HepG2 (cell line): ENCODE measurements at regions not wholly inside any gene's neighbourhood (a gene's known extent, or its start where the extent isn't known, plus 50 kb on each side); places are given as distances from the start of the nearest gene placed in this dataset.

Experiments used
- ARNT ChIP-seq: fragments of 450-650 bp; IDR thresholded peaks from 2 replicates; pipeline ENCODE4 v1.6.1; 2017
- CEBPB ChIP-seq: IDR thresholded peaks from 2 replicates; pipeline ENCODE4 v1.6.1; 2011; ENCODE audit warnings: low read depth, low read length, improper control_type of control experiment, borderline replicate concordance
- GFI1 ChIP-seq: sonication (generic); formaldehyde crosslinking; IDR thresholded peaks from 2 replicates; pipeline ENCODE4 v1.5.0; 2020; ENCODE audit warnings: missing genetic modification reagents, mild to moderate bottlenecking, borderline replicate concordance
- HCFC1 ChIP-seq: fragments of 150-350 bp; IDR thresholded peaks from 2 replicates; pipeline ENCODE4 v1.6.1; 2014; ENCODE audit warnings: low read depth, low read length
- TAF1 ChIP-seq: sonication (generic); formaldehyde crosslinking; IDR thresholded peaks from 2 replicates; pipeline ENCODE4 v1.4.0; 2020; ENCODE audit warnings: missing genetic modification reagents
- TCF7L2 ChIP-seq: IDR thresholded peaks from 2 replicates; pipeline ENCODE4 v1.6.1; 2011; ENCODE audit warnings: mild to moderate bottlenecking, low read depth, low read length, moderate library complexity
- U2AF2 ChIP-seq: fragments of 200-400 bp; formaldehyde crosslinking; IDR thresholded peaks from 2 replicates; pipeline ENCODE4 v1.6.1; 2017; ENCODE audit warnings: low read depth, mild to moderate bottlenecking, low read length
- ZNF335 ChIP-seq: sonication (generic); formaldehyde crosslinking; IDR thresholded peaks from 2 replicates; pipeline ENCODE4 v1.4.0; 2020; ENCODE audit warnings: missing genetic modification reagents
- TF ChIP-seq, protein P1 (sequence below), 2 experiments: IDR thresholded peaks; 2 replicates each; pipeline ENCODE4 v1.6.1; 2011 to 2012; ENCODE audit warnings: low read length in 2 of 2, borderline replicate concordance in 1 of 2, low read depth in 1 of 2, mild to moderate bottlenecking in 1 of 2, moderate library complexity in 1 of 2
- TF ChIP-seq, protein P2 (sequence below): sonication (generic); formaldehyde crosslinking; IDR thresholded peaks from 2 replicates; pipeline ENCODE4 v1.5.0; 2020; ENCODE audit warnings: mild to moderate bottlenecking, missing genetic modification reagents, moderate library complexity

DNA sequence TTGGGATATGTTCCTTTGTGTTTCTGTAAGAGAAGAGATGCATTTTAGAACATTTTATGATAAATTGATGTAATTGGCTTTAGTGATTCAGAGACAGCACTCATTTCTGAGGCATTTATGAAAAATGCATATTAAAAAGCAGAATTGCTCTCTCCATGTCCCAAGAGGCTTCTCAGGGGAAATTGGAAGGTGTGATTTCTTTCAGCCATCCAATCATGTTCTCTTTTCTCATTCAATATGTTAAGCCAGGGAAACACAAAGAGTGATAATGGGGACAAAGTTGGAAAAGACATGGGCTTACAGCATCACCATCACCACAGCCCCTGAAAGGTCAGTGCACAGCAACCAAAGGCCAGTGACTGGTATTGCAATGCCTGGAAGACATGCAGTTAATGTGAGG is 129.9 kb upstream of the COL1A2 start:
- TF ChIP-seq ARNT (no peak), TAF1 (no peak), CEBPB (no peak), ZNF335 (CRISPR knock-in tag) (no peak), TCF7L2 (no peak), HCFC1 (no peak), GFI1 (no peak), U2AF2 (no peak)
- TF ChIP-seq, protein P1, sequence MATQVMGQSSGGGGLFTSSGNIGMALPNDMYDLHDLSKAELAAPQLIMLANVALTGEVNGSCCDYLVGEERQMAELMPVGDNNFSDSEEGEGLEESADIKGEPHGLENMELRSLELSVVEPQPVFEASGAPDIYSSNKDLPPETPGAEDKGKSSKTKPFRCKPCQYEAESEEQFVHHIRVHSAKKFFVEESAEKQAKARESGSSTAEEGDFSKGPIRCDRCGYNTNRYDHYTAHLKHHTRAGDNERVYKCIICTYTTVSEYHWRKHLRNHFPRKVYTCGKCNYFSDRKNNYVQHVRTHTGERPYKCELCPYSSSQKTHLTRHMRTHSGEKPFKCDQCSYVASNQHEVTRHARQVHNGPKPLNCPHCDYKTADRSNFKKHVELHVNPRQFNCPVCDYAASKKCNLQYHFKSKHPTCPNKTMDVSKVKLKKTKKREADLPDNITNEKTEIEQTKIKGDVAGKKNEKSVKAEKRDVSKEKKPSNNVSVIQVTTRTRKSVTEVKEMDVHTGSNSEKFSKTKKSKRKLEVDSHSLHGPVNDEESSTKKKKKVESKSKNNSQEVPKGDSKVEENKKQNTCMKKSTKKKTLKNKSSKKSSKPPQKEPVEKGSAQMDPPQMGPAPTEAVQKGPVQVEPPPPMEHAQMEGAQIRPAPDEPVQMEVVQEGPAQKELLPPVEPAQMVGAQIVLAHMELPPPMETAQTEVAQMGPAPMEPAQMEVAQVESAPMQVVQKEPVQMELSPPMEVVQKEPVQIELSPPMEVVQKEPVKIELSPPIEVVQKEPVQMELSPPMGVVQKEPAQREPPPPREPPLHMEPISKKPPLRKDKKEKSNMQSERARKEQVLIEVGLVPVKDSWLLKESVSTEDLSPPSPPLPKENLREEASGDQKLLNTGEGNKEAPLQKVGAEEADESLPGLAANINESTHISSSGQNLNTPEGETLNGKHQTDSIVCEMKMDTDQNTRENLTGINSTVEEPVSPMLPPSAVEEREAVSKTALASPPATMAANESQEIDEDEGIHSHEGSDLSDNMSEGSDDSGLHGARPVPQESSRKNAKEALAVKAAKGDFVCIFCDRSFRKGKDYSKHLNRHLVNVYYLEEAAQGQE (IDR thresholded peaks at IDR 0.05; ENCODE audit: borderline replicate concordance in 1 of 2, low read depth in 1 of 2, low read length in 2 of 2) = no peak
- TF ChIP-seq, protein P2, sequence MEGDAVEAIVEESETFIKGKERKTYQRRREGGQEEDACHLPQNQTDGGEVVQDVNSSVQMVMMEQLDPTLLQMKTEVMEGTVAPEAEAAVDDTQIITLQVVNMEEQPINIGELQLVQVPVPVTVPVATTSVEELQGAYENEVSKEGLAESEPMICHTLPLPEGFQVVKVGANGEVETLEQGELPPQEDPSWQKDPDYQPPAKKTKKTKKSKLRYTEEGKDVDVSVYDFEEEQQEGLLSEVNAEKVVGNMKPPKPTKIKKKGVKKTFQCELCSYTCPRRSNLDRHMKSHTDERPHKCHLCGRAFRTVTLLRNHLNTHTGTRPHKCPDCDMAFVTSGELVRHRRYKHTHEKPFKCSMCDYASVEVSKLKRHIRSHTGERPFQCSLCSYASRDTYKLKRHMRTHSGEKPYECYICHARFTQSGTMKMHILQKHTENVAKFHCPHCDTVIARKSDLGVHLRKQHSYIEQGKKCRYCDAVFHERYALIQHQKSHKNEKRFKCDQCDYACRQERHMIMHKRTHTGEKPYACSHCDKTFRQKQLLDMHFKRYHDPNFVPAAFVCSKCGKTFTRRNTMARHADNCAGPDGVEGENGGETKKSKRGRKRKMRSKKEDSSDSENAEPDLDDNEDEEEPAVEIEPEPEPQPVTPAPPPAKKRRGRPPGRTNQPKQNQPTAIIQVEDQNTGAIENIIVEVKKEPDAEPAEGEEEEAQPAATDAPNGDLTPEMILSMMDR = no peak
